Endothelial cell (in vitro differentiated cells): ENCODE measurements at regions not wholly inside any gene's neighbourhood (a gene's known extent, or its start where the extent isn't known, plus 50 kb on each side); places are given as distances from the start of the nearest gene placed in this dataset.

Experiments
- DNase-seq: peaks from one replicate; pipeline ENCODE4 v3.0.0; 2021; ENCODE audit warnings: low spot score
- H3K27ac Mint-ChIP-seq: one replicate; pipeline ENCODE4 v1.8.0; 2021; ENCODE audit warnings: mixed read lengths, inconsistent platforms; ENCODE audit not compliant: unreplicated experiment
- H3K27me3 Mint-ChIP-seq: one replicate; pipeline ENCODE4 v1.8.0; 2021; ENCODE audit warnings: mild to moderate bottlenecking, moderate library complexity, mixed read lengths, inconsistent platforms; ENCODE audit not compliant: unreplicated experiment
- H3K36me3 Mint-ChIP-seq: one replicate; pipeline ENCODE4 v1.8.0; 2021; ENCODE audit warnings: mild to moderate bottlenecking, low read depth, mixed read lengths, inconsistent platforms; ENCODE audit not compliant: unreplicated experiment
- H3K4me1 Mint-ChIP-seq: one replicate; pipeline ENCODE4 v1.8.0; 2021; ENCODE audit warnings: mild to moderate bottlenecking, mixed read lengths, inconsistent platforms; ENCODE audit not compliant: unreplicated experiment
- H3K4me3 Mint-ChIP-seq: one replicate; pipeline ENCODE4 v1.8.0; 2021; ENCODE audit warnings: mild to moderate bottlenecking, mixed read lengths, inconsistent platforms; ENCODE audit not compliant: unreplicated experiment
- H3K9me3 Mint-ChIP-seq: one replicate; pipeline ENCODE4 v1.8.0; 2021; ENCODE audit warnings: mixed read lengths, inconsistent platforms; ENCODE audit not compliant: unreplicated experiment
- TF ChIP-seq, protein P1 (sequence below): fragments of 200-600 bp; sonication (generic); IDR thresholded peaks from one replicate; pipeline ENCODE4 v1.5.0; 2021; ENCODE audit warnings: antibody characterized with exemption; ENCODE audit not compliant: unreplicated experiment

GRCh38 chr5:125011014-125011413 lies 264.6 kb upstream of the ZNF608 start:
- TF ChIP-seq, protein P1, sequence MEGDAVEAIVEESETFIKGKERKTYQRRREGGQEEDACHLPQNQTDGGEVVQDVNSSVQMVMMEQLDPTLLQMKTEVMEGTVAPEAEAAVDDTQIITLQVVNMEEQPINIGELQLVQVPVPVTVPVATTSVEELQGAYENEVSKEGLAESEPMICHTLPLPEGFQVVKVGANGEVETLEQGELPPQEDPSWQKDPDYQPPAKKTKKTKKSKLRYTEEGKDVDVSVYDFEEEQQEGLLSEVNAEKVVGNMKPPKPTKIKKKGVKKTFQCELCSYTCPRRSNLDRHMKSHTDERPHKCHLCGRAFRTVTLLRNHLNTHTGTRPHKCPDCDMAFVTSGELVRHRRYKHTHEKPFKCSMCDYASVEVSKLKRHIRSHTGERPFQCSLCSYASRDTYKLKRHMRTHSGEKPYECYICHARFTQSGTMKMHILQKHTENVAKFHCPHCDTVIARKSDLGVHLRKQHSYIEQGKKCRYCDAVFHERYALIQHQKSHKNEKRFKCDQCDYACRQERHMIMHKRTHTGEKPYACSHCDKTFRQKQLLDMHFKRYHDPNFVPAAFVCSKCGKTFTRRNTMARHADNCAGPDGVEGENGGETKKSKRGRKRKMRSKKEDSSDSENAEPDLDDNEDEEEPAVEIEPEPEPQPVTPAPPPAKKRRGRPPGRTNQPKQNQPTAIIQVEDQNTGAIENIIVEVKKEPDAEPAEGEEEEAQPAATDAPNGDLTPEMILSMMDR = no peak
- Mint-ChIP-seq H3K27me3 (no peaks in the 10 kb centered on the region), H3K27ac (no peak overlapping the region), H3K4me3 (no peak overlapping the region), H3K4me1 (peaks cover 7% of the 10 kb centered on the region), H3K36me3 (no peaks in the 10 kb centered on the region), H3K9me3 (no peaks in the 10 kb centered on the region)
- no peak for DNase-seq

- no peak for DNase-seq
- Mint-ChIP-seq H3K4me3 (no peak overlapping the region), H3K4me1 (peaks cover 3% of the 10 kb centered on the region), H3K9me3 (no peaks in the 10 kb centered on the region), H3K27ac (no peak overlapping the region), H3K36me3 (no peaks in the 10 kb centered on the region), H3K27me3 (no peaks in the 10 kb centered on the region)
- TF ChIP-seq, protein P1 = no peak
Observed at GRCh38 chr5:125011419-125011818, 265.0 kb upstream of the ZNF608 start.

DNA sequence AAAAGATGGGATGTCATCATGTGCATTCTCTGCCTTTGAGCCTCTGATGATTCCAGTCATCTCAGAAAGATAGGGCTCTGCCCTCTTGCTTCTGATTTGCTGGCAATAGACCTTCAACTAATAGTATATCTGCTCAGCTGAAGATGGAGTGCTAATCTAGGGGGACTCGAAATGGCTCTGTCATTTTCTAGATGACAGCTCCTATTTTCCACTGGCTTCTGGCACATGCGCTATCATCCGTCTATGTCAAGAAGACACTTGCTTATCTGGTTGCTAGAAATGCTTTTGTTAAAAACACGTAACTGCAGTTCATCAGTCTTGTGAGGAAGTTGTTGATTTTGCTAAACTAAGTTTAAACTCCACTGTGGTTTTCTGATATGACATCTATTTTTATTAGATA lies 265.5 kb upstream of the ZNF608 start:
- H3K27me3 Mint-ChIP-seq = no peaks in the 10 kb centered on the region
- TF ChIP-seq, protein P1 = no peak
- no peak overlapping the region for H3K27ac Mint-ChIP-seq
- H3K9me3 Mint-ChIP-seq = no peaks in the 10 kb centered on the region
- no peak for DNase-seq
- no peak overlapping the region for H3K4me3 Mint-ChIP-seq
- peaks cover 2% of the 10 kb centered on the region for H3K4me1 Mint-ChIP-seq
- H3K36me3 Mint-ChIP-seq = no peaks in the 10 kb centered on the region

GRCh38 chr5:125012727-125013451 lies 266.4 kb upstream of the ZNF608 start:
- TF ChIP-seq, protein P1 = no peak
- Mint-ChIP-seq H3K4me1 (no peaks in the 10 kb centered on the region), H3K27me3 (no peaks in the 10 kb centered on the region), H3K27ac (no peak overlapping the region), H3K36me3 (no peaks in the 10 kb centered on the region), H3K9me3 (no peaks in the 10 kb centered on the region), H3K4me3 (no peak overlapping the region)
- no peak for DNase-seq

- DNase-seq = no peak
- Mint-ChIP-seq H3K36me3 (no peaks in the 10 kb centered on the region), H3K27me3 (no peaks in the 10 kb centered on the region), H3K9me3 (no peaks in the 10 kb centered on the region), H3K4me3 (no peak overlapping the region), H3K4me1 (no peaks in the 10 kb centered on the region), H3K27ac (no peak overlapping the region)
- TF ChIP-seq, protein P1 = no peak
Observed at GRCh38 chr5:125014202-125014601, 267.8 kb upstream of the ZNF608 start.
